ENCODE measurements at regions not wholly inside any gene's neighbourhood (a gene's known extent, or its start where the extent isn't known, plus 50 kb on each side); places are given as distances from the start of the nearest gene placed in this dataset.

DNA sequence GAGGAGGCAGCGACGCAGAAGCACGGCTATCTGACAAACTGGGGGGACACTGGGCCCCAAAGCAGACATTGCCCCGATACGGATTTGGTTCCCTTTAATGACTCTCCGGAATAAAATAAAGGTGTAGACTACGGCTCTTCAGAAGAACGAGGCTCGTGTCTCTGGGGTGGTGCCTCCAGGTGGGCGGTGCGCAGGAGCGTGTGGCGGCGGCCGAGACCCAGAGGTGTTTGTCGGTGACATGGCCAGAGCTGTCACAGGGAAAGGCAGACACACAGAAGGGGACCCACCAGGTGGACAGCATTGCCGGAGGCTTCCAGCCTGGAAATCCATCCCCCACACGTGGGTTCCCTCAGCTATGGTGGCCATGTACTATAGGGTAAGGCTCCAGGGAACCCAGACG lies 366.0 kb downstream of the BRD1 start:
- TF ChIP-seq, protein P1, sequence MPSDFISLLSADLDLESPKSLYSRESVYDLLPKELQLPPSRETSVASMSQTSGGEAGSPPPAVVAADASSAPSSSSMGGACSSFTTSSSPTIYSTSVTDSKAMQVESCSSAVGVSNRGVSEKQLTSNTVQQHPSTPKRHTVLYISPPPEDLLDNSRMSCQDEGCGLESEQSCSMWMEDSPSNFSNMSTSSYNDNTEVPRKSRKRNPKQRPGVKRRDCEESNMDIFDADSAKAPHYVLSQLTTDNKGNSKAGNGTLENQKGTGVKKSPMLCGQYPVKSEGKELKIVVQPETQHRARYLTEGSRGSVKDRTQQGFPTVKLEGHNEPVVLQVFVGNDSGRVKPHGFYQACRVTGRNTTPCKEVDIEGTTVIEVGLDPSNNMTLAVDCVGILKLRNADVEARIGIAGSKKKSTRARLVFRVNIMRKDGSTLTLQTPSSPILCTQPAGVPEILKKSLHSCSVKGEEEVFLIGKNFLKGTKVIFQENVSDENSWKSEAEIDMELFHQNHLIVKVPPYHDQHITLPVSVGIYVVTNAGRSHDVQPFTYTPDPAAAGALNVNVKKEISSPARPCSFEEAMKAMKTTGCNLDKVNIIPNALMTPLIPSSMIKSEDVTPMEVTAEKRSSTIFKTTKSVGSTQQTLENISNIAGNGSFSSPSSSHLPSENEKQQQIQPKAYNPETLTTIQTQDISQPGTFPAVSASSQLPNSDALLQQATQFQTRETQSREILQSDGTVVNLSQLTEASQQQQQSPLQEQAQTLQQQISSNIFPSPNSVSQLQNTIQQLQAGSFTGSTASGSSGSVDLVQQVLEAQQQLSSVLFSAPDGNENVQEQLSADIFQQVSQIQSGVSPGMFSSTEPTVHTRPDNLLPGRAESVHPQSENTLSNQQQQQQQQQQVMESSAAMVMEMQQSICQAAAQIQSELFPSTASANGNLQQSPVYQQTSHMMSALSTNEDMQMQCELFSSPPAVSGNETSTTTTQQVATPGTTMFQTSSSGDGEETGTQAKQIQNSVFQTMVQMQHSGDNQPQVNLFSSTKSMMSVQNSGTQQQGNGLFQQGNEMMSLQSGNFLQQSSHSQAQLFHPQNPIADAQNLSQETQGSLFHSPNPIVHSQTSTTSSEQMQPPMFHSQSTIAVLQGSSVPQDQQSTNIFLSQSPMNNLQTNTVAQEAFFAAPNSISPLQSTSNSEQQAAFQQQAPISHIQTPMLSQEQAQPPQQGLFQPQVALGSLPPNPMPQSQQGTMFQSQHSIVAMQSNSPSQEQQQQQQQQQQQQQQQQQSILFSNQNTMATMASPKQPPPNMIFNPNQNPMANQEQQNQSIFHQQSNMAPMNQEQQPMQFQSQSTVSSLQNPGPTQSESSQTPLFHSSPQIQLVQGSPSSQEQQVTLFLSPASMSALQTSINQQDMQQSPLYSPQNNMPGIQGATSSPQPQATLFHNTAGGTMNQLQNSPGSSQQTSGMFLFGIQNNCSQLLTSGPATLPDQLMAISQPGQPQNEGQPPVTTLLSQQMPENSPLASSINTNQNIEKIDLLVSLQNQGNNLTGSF (CRISPR knock-in tag; IDR thresholded peaks at IDR 0.05), result no peak
- no peak for TF ChIP-seq ZNF562 (CRISPR knock-in tag; IDR thresholded peaks at IDR 0.05; ENCODE audit: borderline replicate concordance)
- TF ChIP-seq, protein P2, sequence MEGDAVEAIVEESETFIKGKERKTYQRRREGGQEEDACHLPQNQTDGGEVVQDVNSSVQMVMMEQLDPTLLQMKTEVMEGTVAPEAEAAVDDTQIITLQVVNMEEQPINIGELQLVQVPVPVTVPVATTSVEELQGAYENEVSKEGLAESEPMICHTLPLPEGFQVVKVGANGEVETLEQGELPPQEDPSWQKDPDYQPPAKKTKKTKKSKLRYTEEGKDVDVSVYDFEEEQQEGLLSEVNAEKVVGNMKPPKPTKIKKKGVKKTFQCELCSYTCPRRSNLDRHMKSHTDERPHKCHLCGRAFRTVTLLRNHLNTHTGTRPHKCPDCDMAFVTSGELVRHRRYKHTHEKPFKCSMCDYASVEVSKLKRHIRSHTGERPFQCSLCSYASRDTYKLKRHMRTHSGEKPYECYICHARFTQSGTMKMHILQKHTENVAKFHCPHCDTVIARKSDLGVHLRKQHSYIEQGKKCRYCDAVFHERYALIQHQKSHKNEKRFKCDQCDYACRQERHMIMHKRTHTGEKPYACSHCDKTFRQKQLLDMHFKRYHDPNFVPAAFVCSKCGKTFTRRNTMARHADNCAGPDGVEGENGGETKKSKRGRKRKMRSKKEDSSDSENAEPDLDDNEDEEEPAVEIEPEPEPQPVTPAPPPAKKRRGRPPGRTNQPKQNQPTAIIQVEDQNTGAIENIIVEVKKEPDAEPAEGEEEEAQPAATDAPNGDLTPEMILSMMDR (CRISPR knock-in tag; IDR thresholded peaks at IDR 0.05), result no peak
- no peak for TF ChIP-seq ZNF567 (CRISPR knock-in tag; IDR thresholded peaks at IDR 0.05; ENCODE audit: borderline replicate concordance)
- no peak for TF ChIP-seq EP300 (IDR thresholded peaks at IDR 0.05; ENCODE audit: low read depth in 2 of 2, low read length in 2 of 2)
- TF ChIP-seq EP300 (CRISPR knock-in tag; IDR thresholded peaks at IDR 0.05; ENCODE audit: borderline replicate concordance), result no peak
- TF ChIP-seq IKZF4 (CRISPR knock-in tag; IDR thresholded peaks at IDR 0.05; ENCODE audit: borderline replicate concordance, low read depth, not compliant biosample characterization), result no peak
- TF ChIP-seq SIN3A (IDR thresholded peaks at IDR 0.05; ENCODE audit: borderline replicate concordance, low read depth, low read length), result no peak
- no peak for TF ChIP-seq POLR2A (IDR thresholded peaks at IDR 0.05; ENCODE audit: insufficient read depth in 1 of 2, low read depth in 2 of 2, low read length in 2 of 2)

Measured in HepG2 (cell line).